ENCODE measurements at regions not wholly inside any gene's neighbourhood (a gene's known extent, or its start where the extent isn't known, plus 50 kb on each side); places are given as distances from the start of the nearest gene placed in this dataset.

- no CpG with 5 or more reads among the region's 1 CpG for WGBS (ENCODE audit: insufficient coverage)
- H3K4me3 ChIP-seq (ENCODE audit: low read length): no peak overlapping the region
Observed at GRCh38 chr18:43442571-43442970, 165.3 kb upstream of the SYT4 start.

GRCh38 chr18:43465483-43465882 lies 188.2 kb upstream of the SYT4 start:
- Histone ChIP-seq H3K4me3 (ENCODE audit: low read length) (no peak overlapping the region), H3K27ac (ENCODE audit: low read length) (no peak overlapping the region), H3K4me1 (ENCODE audit: control insufficient read depth, insufficient read depth, low read length) (no peaks in the 10 kb centered on the region), H3K9me3 (ENCODE audit: control insufficient read depth, insufficient read depth, low read length) (peaks cover 8% of the 10 kb centered on the region), H3K36me3 (ENCODE audit: control insufficient read depth, insufficient read depth, low read length) (no peaks in the 10 kb centered on the region), H3K27me3 (ENCODE audit: control insufficient read depth, insufficient read depth, low read length) (no peaks in the 10 kb centered on the region)
- ATAC-seq (no peak), DNase-seq (no peak)
- Mint-ChIP-seq H3K27me3 (ENCODE audit: low read depth in 2 of 2) (no peaks in the 10 kb centered on the region), H3K4me1 (no peaks in the 10 kb centered on the region), H3K36me3 (no peaks in the 10 kb centered on the region), H3K9me3 (peaks cover 13 to 24% of the 10 kb centered on the region in 2 donors), H3K4me3 (no peak overlapping the region), H3K27ac (no peak overlapping the region)
- no peak for TF ChIP-seq CTCF (IDR thresholded peaks at IDR 0.05)
- intact Hi-C loops (cut with micrococcal nuclease): no loop called here

More at GRCh38 chr18:43442571-43442970, 165.3 kb upstream of the SYT4 start:
- H3K9me3 ChIP-seq (ENCODE audit: control insufficient read depth, insufficient read depth, low read length): peaks cover 4% of the 10 kb centered on the region
- no peaks in the 10 kb centered on the region for H3K4me1 Mint-ChIP-seq
- H3K4me1 ChIP-seq (ENCODE audit: control insufficient read depth, insufficient read depth, low read length): no peaks in the 10 kb centered on the region
- peaks cover 6% of the 10 kb centered on the region for H3K36me3 Mint-ChIP-seq
- no peak overlapping the region for H3K27ac ChIP-seq (ENCODE audit: low read length)
- intact Hi-C loops (cut with micrococcal nuclease): no loop called here
- no peak overlapping the region for H3K4me3 Mint-ChIP-seq
- H3K36me3 ChIP-seq (ENCODE audit: control insufficient read depth, insufficient read depth, low read length): no peaks in the 10 kb centered on the region
- DNase-seq (no peak), ATAC-seq (no peak)
- no peaks in the 10 kb centered on the region for H3K27me3 Mint-ChIP-seq (ENCODE audit: low read depth in 2 of 2)
- no peaks in the 10 kb centered on the region for H3K27me3 ChIP-seq (ENCODE audit: control insufficient read depth, insufficient read depth, low read length)
- no peak overlapping the region for H3K27ac Mint-ChIP-seq
- TF ChIP-seq CTCF (IDR thresholded peaks at IDR 0.05): no peak
- H3K9me3 Mint-ChIP-seq: peaks cover 10 to 15% of the 10 kb centered on the region in 2 donors

GRCh38 chr18:43471873-43472272 lies 194.6 kb upstream of the SYT4 start:
- no peak for ATAC-seq
- Histone ChIP-seq H3K9me3 (ENCODE audit: control insufficient read depth, insufficient read depth, low read length) (no peaks in the 10 kb centered on the region), H3K4me3 (ENCODE audit: low read length) (no peak overlapping the region), H3K27ac (ENCODE audit: low read length) (no peak overlapping the region), H3K36me3 (ENCODE audit: control insufficient read depth, insufficient read depth, low read length) (no peaks in the 10 kb centered on the region), H3K27me3 (ENCODE audit: control insufficient read depth, insufficient read depth, low read length) (no peaks in the 10 kb centered on the region), H3K4me1 (ENCODE audit: control insufficient read depth, insufficient read depth, low read length) (no peaks in the 10 kb centered on the region)
- H3K4me1 Mint-ChIP-seq: no peaks in the 10 kb centered on the region
- 78% methylated on average over 3 of the region's 5 CpGs for WGBS (ENCODE audit: insufficient coverage)
- no peak for TF ChIP-seq CTCF (IDR thresholded peaks at IDR 0.05)
- H3K36me3 Mint-ChIP-seq: no peaks in the 10 kb centered on the region
- no peak for DNase-seq
- intact Hi-C loops (cut with micrococcal nuclease): no loop called here
- H3K4me3 Mint-ChIP-seq: no peak overlapping the region
- no peaks in the 10 kb centered on the region for H3K27me3 Mint-ChIP-seq (ENCODE audit: low read depth in 2 of 2)
- peaks cover 7 to 13% of the 10 kb centered on the region in 2 donors for H3K9me3 Mint-ChIP-seq
- no peak overlapping the region for H3K27ac Mint-ChIP-seq

GRCh38 chr18:43481069-43481468 lies 203.8 kb upstream of the SYT4 start:
- no peak overlapping the region for H3K27ac Mint-ChIP-seq
- Histone ChIP-seq H3K4me3 (ENCODE audit: low read length) (no peak overlapping the region), H3K9me3 (ENCODE audit: control insufficient read depth, insufficient read depth, low read length) (peaks cover 6% of the 10 kb centered on the region), H3K4me1 (ENCODE audit: control insufficient read depth, insufficient read depth, low read length) (no peaks in the 10 kb centered on the region), H3K36me3 (ENCODE audit: control insufficient read depth, insufficient read depth, low read length) (no peaks in the 10 kb centered on the region), H3K27me3 (ENCODE audit: control insufficient read depth, insufficient read depth, low read length) (no peaks in the 10 kb centered on the region), H3K27ac (ENCODE audit: low read length) (no peak overlapping the region)
- no peak for ATAC-seq
- H3K36me3 Mint-ChIP-seq: no peaks in the 10 kb centered on the region
- WGBS (ENCODE audit: insufficient coverage): 81% methylated on average over 3 of the region's 3 CpGs
- peaks cover 6 to 8% of the 10 kb centered on the region in 2 donors for H3K9me3 Mint-ChIP-seq
- no peak for TF ChIP-seq CTCF (IDR thresholded peaks at IDR 0.05)
- intact Hi-C loops (cut with micrococcal nuclease): no loop called here
- H3K4me1 Mint-ChIP-seq: no peaks in the 10 kb centered on the region
- no peak for DNase-seq
- no peak overlapping the region for H3K4me3 Mint-ChIP-seq
- H3K27me3 Mint-ChIP-seq (ENCODE audit: low read depth in 2 of 2): no peaks in the 10 kb centered on the region

All from natural killer cell (primary cell).